Smooth muscle cell (in vitro differentiated cells): ENCODE measurements at regions not wholly inside any gene's neighbourhood (a gene's known extent, or its start where the extent isn't known, plus 50 kb on each side); places are given as distances from the start of the nearest gene placed in this dataset.
A peak's percentile ranks its signal among the peaks of the same experiment; 100 is the strongest.
"Not testable (repeated sequence)": the region's sequence is repeated elsewhere in the genome, so short reads cannot be mapped to it uniquely, and the experiment has no call there.

ENCODE experiments used
- DNase-seq: peaks from one replicate; lab custom pipeline; 2025; ENCODE audit not compliant: unreplicated experiment; lab: John Stamatoyannopoulos, UW
- H2AFZ ChIP-seq: fragments of 200-600 bp; sonication (generic); 2 replicates; pipeline ENCODE4 v1.6.0; 2016; ENCODE audit warnings: antibody characterized with exemption, low read depth, mild to moderate bottlenecking
- H3F3A ChIP-seq: fragments of 200-600 bp; sonication (generic); 2 replicates; pipeline ENCODE4 v1.6.0; 2017; ENCODE audit warnings: antibody characterized with exemption, low read depth
- H3K27ac ChIP-seq: fragments of 200-600 bp; sonication (generic); 2 replicates; pipeline ENCODE4 v1.5.1; 2016; ENCODE audit warnings: low read depth, mild to moderate bottlenecking
- H3K27me3 ChIP-seq: fragments of 200-600 bp; sonication (generic); 2 replicates; pipeline ENCODE4 v1.6.1; 2016; ENCODE audit warnings: low read depth, mild to moderate bottlenecking
- H3K36me3 ChIP-seq: fragments of 200-600 bp; sonication (generic); 2 replicates; pipeline ENCODE4 v1.5.1; 2016; ENCODE audit warnings: low read depth
- H3K4me1 ChIP-seq: fragments of 200-600 bp; sonication (generic); 2 replicates; pipeline ENCODE4 v1.5.1; 2016; ENCODE audit warnings: low read depth
- H3K4me2 ChIP-seq: fragments of 200-600 bp; sonication (generic); 2 replicates; pipeline ENCODE4 v1.6.0; 2016; ENCODE audit warnings: mild to moderate bottlenecking
- H3K4me3 ChIP-seq: fragments of 200-600 bp; sonication (generic); 2 replicates; pipeline ENCODE4 v1.5.1; 2016; ENCODE audit warnings: mild to moderate bottlenecking
- H3K79me2 ChIP-seq: fragments of 200-600 bp; sonication (generic); 2 replicates; pipeline ENCODE4 v1.6.0; 2016; ENCODE audit warnings: low read depth, mild to moderate bottlenecking
- H3K9ac ChIP-seq: fragments of 200-600 bp; sonication (generic); 2 replicates; pipeline ENCODE4 v1.6.0; 2016; ENCODE audit warnings: low read depth
- H3K9me3 ChIP-seq: fragments of 200-600 bp; sonication (generic); replicated peaks from 2 replicates; pipeline ENCODE4 v1.5.1; 2016; ENCODE audit warnings: low read depth
- H4K20me1 ChIP-seq: fragments of 200-600 bp; sonication (generic); 2 replicates; pipeline ENCODE4 v1.6.0; 2016; ENCODE audit warnings: low read depth
- WGBS: methylation state at CpG from one replicate; pipeline ENCODE4 v1.1.7; 2016; ENCODE audit warnings: low lambda C conversion rate; 5-methylcytosine and 5-hydroxymethylcytosine counted together
- TF ChIP-seq, protein P1 (sequence below): fragments of 200-600 bp; sonication (generic); IDR thresholded peaks from 2 replicates; pipeline ENCODE4 v1.5.1; 2017; ENCODE audit warnings: borderline replicate concordance, mild to moderate bottlenecking, antibody characterized with exemption; ENCODE audit not compliant: insufficient read depth, poor library complexity, severe bottlenecking

DNA sequence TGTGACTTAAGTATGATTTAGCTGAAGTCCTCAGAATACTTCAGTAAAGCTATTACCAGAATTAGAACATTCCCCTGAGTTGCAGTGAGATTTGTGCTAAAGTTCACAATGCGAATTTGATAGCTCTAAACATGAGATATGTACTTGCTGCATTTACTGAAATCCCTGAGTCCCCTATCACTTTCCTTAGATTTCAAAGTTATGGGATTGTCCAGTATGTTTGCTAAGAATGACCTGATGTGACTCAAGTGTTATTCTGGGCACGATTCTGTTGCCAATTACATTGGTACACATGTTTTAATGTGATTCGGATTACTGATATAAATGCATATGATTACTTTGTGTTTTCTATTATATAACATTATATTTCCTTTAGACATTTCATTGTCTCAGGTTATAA, 91.3 kb upstream of the AMOT start:
- Histone ChIP-seq H2AFZ (no peak overlapping the region), H3K4me3 (no peak overlapping the region), H3K36me3 (no peaks in the 10 kb centered on the region), H3K9ac (no peak overlapping the region), H3K9me3 (no peaks in the 10 kb centered on the region), H3K27ac (no peak overlapping the region), H4K20me1 (no peaks in the 10 kb centered on the region), H3K27me3 (no peaks in the 10 kb centered on the region), H3K79me2 (no peaks in the 10 kb centered on the region), H3F3A (no peaks in the 10 kb centered on the region), H3K4me2 (no peak overlapping the region), H3K4me1 (no peaks in the 10 kb centered on the region)
- DNase-seq, result no peak
- WGBS, result 91% methylated on average over 3 of the region's 3 CpGs
- TF ChIP-seq, protein P1, sequence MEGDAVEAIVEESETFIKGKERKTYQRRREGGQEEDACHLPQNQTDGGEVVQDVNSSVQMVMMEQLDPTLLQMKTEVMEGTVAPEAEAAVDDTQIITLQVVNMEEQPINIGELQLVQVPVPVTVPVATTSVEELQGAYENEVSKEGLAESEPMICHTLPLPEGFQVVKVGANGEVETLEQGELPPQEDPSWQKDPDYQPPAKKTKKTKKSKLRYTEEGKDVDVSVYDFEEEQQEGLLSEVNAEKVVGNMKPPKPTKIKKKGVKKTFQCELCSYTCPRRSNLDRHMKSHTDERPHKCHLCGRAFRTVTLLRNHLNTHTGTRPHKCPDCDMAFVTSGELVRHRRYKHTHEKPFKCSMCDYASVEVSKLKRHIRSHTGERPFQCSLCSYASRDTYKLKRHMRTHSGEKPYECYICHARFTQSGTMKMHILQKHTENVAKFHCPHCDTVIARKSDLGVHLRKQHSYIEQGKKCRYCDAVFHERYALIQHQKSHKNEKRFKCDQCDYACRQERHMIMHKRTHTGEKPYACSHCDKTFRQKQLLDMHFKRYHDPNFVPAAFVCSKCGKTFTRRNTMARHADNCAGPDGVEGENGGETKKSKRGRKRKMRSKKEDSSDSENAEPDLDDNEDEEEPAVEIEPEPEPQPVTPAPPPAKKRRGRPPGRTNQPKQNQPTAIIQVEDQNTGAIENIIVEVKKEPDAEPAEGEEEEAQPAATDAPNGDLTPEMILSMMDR, result no peak

DNA sequence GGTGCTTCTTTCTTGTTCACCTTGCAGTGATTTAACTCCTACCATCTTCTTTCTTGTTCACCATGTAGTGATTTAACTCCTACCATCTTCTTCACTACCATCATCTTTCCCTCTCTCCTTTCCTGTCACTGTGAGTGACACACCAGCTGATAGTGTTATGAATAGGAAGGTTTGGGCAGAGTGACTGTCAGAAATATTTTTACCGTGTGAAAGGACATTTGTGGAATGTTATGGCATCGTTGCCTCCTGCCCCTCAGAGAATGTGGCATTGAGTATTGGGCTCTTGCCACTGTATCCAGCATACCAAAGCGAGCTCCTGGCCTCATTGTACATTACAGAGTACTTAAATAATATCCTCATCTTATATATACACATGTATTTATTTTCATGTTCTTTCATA, 90.8 kb upstream of the AMOT start:
- Histone ChIP-seq H3K36me3 (no peaks in the 10 kb centered on the region), H3K4me3 (no peak overlapping the region), H3K79me2 (no peaks in the 10 kb centered on the region), H3K27me3 (no peaks in the 10 kb centered on the region), H3F3A (no peaks in the 10 kb centered on the region), H4K20me1 (no peaks in the 10 kb centered on the region), H3K4me1 (no peaks in the 10 kb centered on the region), H3K4me2 (no peak overlapping the region), H3K9ac (no peak overlapping the region), H3K9me3 (no peaks in the 10 kb centered on the region), H2AFZ (no peak overlapping the region), H3K27ac (no peak overlapping the region)
- no peak for DNase-seq
- TF ChIP-seq, protein P1, result no peak
- WGBS, result 85% methylated on average over 3 of the region's 3 CpGs

DNA sequence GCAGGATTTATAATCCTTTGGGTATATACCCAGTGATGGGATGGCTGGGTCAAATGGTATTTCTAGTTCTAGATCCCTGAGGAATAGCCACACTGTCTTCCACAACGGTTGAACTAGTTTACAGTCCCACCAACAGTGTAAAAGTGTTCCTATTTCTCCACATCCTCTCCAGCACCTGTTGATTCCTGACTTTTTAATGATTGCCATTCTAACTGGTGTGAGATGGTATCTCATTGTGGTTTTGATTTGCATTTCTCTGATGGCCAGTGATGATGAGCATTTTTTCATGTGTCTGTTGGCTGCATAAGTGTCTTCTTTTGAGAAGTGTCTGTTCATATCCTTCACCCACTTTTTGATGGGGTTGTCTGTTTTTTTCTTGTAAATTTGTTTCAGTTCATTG, 82.8 kb upstream of the AMOT start:
- H3K4me3 ChIP-seq, H4K20me1 ChIP-seq, DNase-seq, H2AFZ ChIP-seq, H3K4me2 ChIP-seq, H3K36me3 ChIP-seq, H3K9ac ChIP-seq, H3F3A ChIP-seq, H3K27ac ChIP-seq, H3K9me3 ChIP-seq, H3K27me3 ChIP-seq, H3K79me2 ChIP-seq, H3K4me1 ChIP-seq: not testable (repeated sequence)
- 95% methylated on average over 1 of the region's 1 CpG for WGBS

DNA sequence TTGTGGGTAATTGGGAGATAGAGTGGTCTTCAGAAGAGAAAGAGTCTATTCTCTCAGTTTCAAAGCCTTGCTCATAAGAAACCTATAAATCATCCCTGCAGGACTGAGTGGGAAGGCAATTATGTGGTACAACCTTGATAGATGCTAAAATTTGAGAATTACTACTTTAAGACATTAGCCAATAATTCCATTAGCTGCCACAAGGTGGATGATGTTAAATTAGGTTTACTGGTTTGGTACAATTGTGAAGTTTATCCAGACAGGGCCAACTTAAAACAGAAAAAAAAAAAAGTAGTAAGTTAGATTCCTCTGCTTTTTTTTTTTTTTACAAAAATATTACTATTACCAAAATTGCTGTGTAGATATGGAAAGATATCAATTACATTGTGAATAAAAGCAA, 73.2 kb upstream of the AMOT start:
- no peak overlapping the region for H2AFZ ChIP-seq
- no peak overlapping the region for H3K9ac ChIP-seq
- H3K4me1 ChIP-seq, result no peaks in the 10 kb centered on the region
- no peak overlapping the region for H3K27ac ChIP-seq
- no peaks in the 10 kb centered on the region for H3K36me3 ChIP-seq
- H3K4me3 ChIP-seq, result no peak overlapping the region
- H3F3A ChIP-seq, result no peaks in the 10 kb centered on the region
- no peaks in the 10 kb centered on the region for H3K9me3 ChIP-seq
- H3K4me2 ChIP-seq, result no peak overlapping the region
- H4K20me1 ChIP-seq, result no peaks in the 10 kb centered on the region
- H3K27me3 ChIP-seq, result no peaks in the 10 kb centered on the region
- no peak for DNase-seq
- TF ChIP-seq, protein P1, result peak; percentile 18
- H3K79me2 ChIP-seq, result no peaks in the 10 kb centered on the region
